Right atrium auricular region (tissue), 2 donors: ENCODE measurements at regions not wholly inside any gene's neighbourhood (a gene's known extent, or its start where the extent isn't known, plus 50 kb on each side); places are given as distances from the start of the nearest gene placed in this dataset.
"Not testable (repeated sequence)": the region's sequence is repeated elsewhere in the genome, so short reads cannot be mapped to it uniquely, and the experiment has no call there.

Experiments used
- DNase-seq: peaks from one replicate; pipeline ENCODE4 v3.0.0-alpha.2; 2019; ENCODE audit warnings: low spot score
- H3K27ac ChIP-seq, 2 donors: fragments of 200-600 bp; sonication (generic); 1 replicate in 1 of 2; 2 replicates in 1 of 2; pipeline ENCODE4 v1.5.1; 2016 to 2019
- H3K27me3 ChIP-seq, 2 donors: fragments of 200-600 bp; sonication (generic); one replicate each; pipeline versions ENCODE4 v1.5.1 to v1.6.0; 2017 to 2019
- H3K36me3 ChIP-seq: fragments of 200-600 bp; sonication (generic); one replicate; pipeline ENCODE4 v1.5.1; 2016
- H3K4me1 ChIP-seq, 2 donors: fragments of 200-600 bp; sonication (generic); one replicate each; pipeline versions ENCODE4 v1.5.1 to v1.6.0; 2017 to 2019
- H3K4me3 ChIP-seq, 2 donors: fragments of 200-600 bp; sonication (generic); 1 replicate in 1 of 2; 2 replicates in 1 of 2; pipeline ENCODE4 v1.5.1; 2017 to 2019; ENCODE audit warnings: mild to moderate bottlenecking in 1 of 2, moderate library complexity in 1 of 2
- H3K9me3 ChIP-seq, 2 donors: fragments of 200-600 bp; sonication (generic); one replicate each; pipeline ENCODE4 v1.5.1; 2019
- TF ChIP-seq, protein P1 (sequence below), 2 donors: fragments of 200-600 bp; sonication (generic); IDR thresholded peaks; one replicate each; pipeline ENCODE4 v1.5.1; 2019; ENCODE audit warnings: antibody characterized with exemption in 2 of 2

DNA sequence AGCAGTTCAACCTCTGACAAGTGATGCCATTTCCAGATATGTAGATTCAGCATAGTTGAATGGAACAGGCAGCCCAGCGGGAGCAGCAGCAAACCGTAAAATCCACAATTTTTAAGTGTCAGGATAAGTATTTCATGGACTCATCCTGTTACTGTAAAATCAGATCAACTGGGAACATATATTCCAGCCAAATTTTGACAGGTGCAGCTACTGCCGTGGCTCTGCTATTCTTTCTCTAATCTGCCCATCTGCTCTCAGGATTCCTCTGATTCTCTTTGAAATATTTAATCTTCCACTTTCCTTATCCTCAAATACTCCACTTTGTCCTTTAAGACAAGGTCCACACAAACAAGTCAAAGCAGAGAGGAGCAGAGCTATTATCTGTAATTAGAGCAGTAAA lies 245.4 kb upstream of the ASCC3 start:
- TF ChIP-seq, protein P1, sequence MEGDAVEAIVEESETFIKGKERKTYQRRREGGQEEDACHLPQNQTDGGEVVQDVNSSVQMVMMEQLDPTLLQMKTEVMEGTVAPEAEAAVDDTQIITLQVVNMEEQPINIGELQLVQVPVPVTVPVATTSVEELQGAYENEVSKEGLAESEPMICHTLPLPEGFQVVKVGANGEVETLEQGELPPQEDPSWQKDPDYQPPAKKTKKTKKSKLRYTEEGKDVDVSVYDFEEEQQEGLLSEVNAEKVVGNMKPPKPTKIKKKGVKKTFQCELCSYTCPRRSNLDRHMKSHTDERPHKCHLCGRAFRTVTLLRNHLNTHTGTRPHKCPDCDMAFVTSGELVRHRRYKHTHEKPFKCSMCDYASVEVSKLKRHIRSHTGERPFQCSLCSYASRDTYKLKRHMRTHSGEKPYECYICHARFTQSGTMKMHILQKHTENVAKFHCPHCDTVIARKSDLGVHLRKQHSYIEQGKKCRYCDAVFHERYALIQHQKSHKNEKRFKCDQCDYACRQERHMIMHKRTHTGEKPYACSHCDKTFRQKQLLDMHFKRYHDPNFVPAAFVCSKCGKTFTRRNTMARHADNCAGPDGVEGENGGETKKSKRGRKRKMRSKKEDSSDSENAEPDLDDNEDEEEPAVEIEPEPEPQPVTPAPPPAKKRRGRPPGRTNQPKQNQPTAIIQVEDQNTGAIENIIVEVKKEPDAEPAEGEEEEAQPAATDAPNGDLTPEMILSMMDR (IDR thresholded peaks at IDR 0.05): no peak
- DNase-seq: no peak
- Histone ChIP-seq H3K27me3 (no peaks in the 10 kb centered on the region), H3K36me3 (no peaks in the 10 kb centered on the region), H3K4me1 (no peaks in the 10 kb centered on the region), H3K27ac (no peak overlapping the region), H3K4me3 (no peak overlapping the region), H3K9me3 (peaks cover 0 to 3% of the 10 kb centered on the region in 2 donors)

DNA sequence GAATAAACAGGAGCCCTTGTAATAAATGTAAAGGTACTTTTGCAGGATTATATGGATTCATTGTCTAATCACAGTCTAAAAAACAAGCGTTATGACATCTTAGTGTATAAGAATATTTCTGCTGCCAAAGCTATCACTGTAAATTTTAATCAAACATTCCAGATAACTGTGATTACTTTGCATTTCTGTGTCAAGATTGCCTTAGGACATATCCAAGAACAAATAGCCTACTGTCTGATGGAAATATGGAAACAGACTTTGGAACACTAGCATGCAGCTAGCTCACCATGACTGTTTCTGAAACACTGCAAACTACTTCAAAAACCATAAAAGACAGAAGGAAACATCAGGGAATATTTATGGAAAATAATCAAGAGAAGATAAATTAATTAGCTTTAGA lies 248.7 kb upstream of the ASCC3 start:
- no peak for DNase-seq
- H3K27me3 ChIP-seq: no peaks in the 10 kb centered on the region
- H3K36me3 ChIP-seq: no peaks in the 10 kb centered on the region
- H3K4me1 ChIP-seq: no peaks in the 10 kb centered on the region
- no peak overlapping the region for H3K4me3 ChIP-seq
- H3K9me3 ChIP-seq: peaks cover 0 to 3% of the 10 kb centered on the region in 2 donors
- TF ChIP-seq, protein P1 (IDR thresholded peaks at IDR 0.05): no peak
- H3K27ac ChIP-seq: no peak overlapping the region

DNA sequence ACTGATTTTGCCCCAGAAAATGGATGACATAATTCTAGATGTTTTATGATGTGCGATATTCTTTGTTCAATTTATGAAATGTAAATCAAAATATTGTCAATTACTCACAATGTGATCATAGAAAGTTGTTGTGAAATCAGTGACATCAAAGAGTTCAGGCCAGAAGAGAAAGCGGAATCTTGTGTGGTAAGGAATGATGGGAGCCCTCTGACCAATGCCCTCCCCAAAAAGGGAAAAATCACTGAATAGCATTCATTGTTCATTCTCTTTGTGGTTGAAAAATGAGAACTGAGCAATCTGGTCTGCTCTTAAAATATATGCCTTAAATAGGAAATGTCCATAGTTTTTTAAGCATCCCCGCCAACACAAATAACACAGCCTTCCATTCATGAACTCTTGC lies 247.1 kb upstream of the GRIK2 start:
- no peak overlapping the region for H3K4me3 ChIP-seq
- TF ChIP-seq, protein P1 (IDR thresholded peaks at IDR 0.05): no peak
- no peak for DNase-seq
- H3K27ac ChIP-seq: no peak overlapping the region
- no peaks in the 10 kb centered on the region for H3K27me3 ChIP-seq
- H3K9me3 ChIP-seq: no peaks in the 10 kb centered on the region
- H3K36me3 ChIP-seq: no peaks in the 10 kb centered on the region
- H3K4me1 ChIP-seq: no peaks in the 10 kb centered on the region

DNA sequence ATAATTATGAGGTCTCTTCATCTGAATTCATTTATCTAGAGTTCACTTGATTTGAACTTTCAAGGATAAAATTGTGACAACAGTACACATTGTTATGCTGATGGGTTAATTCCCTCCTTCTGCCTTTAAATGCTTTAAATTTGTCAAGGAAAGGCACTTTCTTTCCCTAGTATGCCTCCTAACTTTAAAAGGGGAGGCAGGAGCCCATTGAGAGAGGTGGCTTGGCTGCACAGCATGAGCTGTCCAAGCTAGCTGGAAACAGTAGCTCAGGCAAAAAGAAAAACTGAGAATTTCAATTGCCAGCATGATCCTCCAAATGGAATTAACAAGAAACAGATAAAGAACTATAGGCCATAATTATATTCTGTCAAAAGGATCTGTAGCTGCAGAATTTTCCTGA lies 243.3 kb upstream of the GRIK2 start:
- Histone ChIP-seq H3K27ac (no peak overlapping the region), H3K4me3 (no peak overlapping the region), H3K36me3 (no peaks in the 10 kb centered on the region), H3K9me3 (no peaks in the 10 kb centered on the region), H3K27me3 (no peaks in the 10 kb centered on the region), H3K4me1 (no peaks in the 10 kb centered on the region)
- no peak for DNase-seq
- TF ChIP-seq, protein P1 (IDR thresholded peaks at IDR 0.05): no peak

DNA sequence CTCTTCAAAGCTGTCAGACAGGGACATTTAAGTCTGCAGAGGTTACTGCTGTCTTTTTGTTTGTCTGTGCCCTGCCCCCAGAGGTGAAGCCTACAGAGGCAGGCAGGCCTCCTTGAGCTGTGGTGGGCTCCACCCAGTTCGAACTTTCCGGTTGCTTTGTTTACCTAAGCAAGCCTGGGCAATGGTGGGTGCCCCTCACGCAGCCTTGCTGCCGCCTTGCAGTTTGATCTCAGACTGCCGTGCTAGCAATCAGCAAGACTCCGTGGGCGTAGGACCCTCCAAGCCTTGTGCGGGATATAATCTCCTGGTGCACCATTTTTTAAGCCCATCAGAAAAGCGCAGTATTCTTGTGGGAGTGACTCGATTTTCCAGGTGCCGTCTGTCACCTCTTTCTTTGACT lies 235.9 kb upstream of the GRIK2 start:
- not testable (repeated sequence) for H3K4me1 ChIP-seq, DNase-seq, H3K27me3 ChIP-seq, H3K4me3 ChIP-seq, H3K27ac ChIP-seq, H3K9me3 ChIP-seq, H3K36me3 ChIP-seq

DNA sequence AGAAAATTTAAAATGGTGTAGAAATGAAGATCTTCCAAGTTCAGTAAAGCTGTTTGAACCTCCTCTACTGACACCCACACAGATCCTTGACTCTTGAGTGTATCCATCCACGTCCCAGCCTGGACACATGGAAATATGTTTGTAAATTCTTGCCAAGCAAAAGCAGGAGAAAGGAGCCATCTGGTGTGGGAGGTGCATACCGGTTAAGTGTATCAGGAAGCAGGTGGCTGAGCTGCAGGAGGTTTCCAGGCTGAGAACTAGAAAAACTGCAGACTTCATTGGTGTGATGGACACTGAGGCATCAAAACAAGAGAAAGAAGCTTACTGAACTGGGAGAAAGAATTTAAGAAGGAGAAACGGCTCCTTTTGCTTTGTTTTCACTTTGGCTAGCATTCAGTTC lies 229.9 kb upstream of the GRIK2 start:
- H3K9me3 ChIP-seq: no peaks in the 10 kb centered on the region
- H3K4me3 ChIP-seq: no peak overlapping the region
- no peak overlapping the region for H3K27ac ChIP-seq
- DNase-seq: no peak
- H3K36me3 ChIP-seq: no peaks in the 10 kb centered on the region
- H3K4me1 ChIP-seq: no peaks in the 10 kb centered on the region
- TF ChIP-seq, protein P1 (IDR thresholded peaks at IDR 0.05): no peak
- no peaks in the 10 kb centered on the region for H3K27me3 ChIP-seq
